GM23338 (cell line): ENCODE measurements at regions not wholly inside any gene's neighbourhood (a gene's known extent, or its start where the extent isn't known, plus 50 kb on each side); places are given as distances from the start of the nearest gene placed in this dataset.

Source experiments
- ATAC-seq: fragments of 200-7000 bp; cut with Tn5 transposase; 3 replicates; pipeline ENCODE4 v1.9.1; 2020
- DNase-seq: peaks from one replicate; pipeline ENCODE4 v3.0.0-alpha.2; 2015; ENCODE audit warnings: low spot score
- H2AFZ ChIP-seq: fragments of 200-600 bp; sonication (generic); 2 replicates; pipeline ENCODE4 v1.8.0; 2016; ENCODE audit warnings: antibody characterized with exemption, mild to moderate bottlenecking, moderate library complexity
- H3F3A ChIP-seq: fragments of 200-600 bp; sonication (generic); replicated peaks from 2 replicates; pipeline ENCODE4 v1.8.0; 2017; ENCODE audit warnings: antibody characterized with exemption, mixed run types, low read depth
- H3K27ac ChIP-seq: fragments of 200-600 bp; sonication (generic); 2 replicates; pipeline ENCODE4 v1.6.1; 2016; ENCODE audit warnings: low read depth
- H3K27me3 ChIP-seq: fragments of 200-600 bp; sonication (generic); 2 replicates; pipeline ENCODE4 v1.8.0; 2016; ENCODE audit warnings: mild to moderate bottlenecking, mixed run types, moderate library complexity; ENCODE audit not compliant: insufficient read depth
- H3K36me3 ChIP-seq: fragments of 200-600 bp; sonication (generic); 2 replicates; pipeline ENCODE4 v1.8.0; 2016; ENCODE audit warnings: mild to moderate bottlenecking; ENCODE audit not compliant: insufficient read depth
- H3K4me1 ChIP-seq: fragments of 200-600 bp; sonication (generic); 2 replicates; pipeline ENCODE4 v1.8.0; 2016; ENCODE audit warnings: mild to moderate bottlenecking, moderate library complexity; ENCODE audit not compliant: insufficient read depth
- H3K4me2 ChIP-seq: fragments of 200-600 bp; sonication (generic); 2 replicates; pipeline ENCODE4 v1.7.1; 2017; ENCODE audit warnings: mixed run types
- H3K4me3 ChIP-seq: fragments of 200-600 bp; sonication (generic); 2 replicates; pipeline ENCODE4 v1.6.1; 2016; ENCODE audit warnings: mixed run types
- H3K79me2 ChIP-seq: fragments of 200-600 bp; sonication (generic); replicated peaks from 2 replicates; pipeline ENCODE4 v1.8.0; 2017; ENCODE audit warnings: mild to moderate bottlenecking; ENCODE audit not compliant: insufficient read depth
- H3K9me2 ChIP-seq: fragments of 200-600 bp; sonication (generic); 2 replicates; pipeline ENCODE4 v1.8.0; 2017; ENCODE audit not compliant: insufficient read depth
- H4K20me1 ChIP-seq: fragments of 200-600 bp; sonication (generic); replicated peaks from 2 replicates; pipeline ENCODE4 v1.8.0; 2017; ENCODE audit warnings: mild to moderate bottlenecking; ENCODE audit not compliant: insufficient read depth
- H3K27ac Mint-ChIP-seq: 2 replicates; pipeline ENCODE4 v1.8.0; 2020; ENCODE audit warnings: inconsistent platforms, mild to moderate bottlenecking, moderate library complexity, mixed read lengths
- H3K27me3 Mint-ChIP-seq: 3 replicates; pipeline ENCODE4 v1.8.0; 2022; ENCODE audit warnings: low read depth, mild to moderate bottlenecking, moderate library complexity, mixed read lengths, inconsistent platforms; ENCODE audit not compliant: insufficient read depth, poor library complexity
- H3K36me3 Mint-ChIP-seq: 3 replicates; pipeline ENCODE4 v1.8.0; 2021; ENCODE audit warnings: low read depth, mild to moderate bottlenecking, inconsistent platforms, moderate library complexity, mixed read lengths
- H3K4me1 Mint-ChIP-seq: 3 replicates; pipeline ENCODE4 v1.8.0; 2020; ENCODE audit warnings: mild to moderate bottlenecking, inconsistent platforms, mixed read lengths
- H3K4me3 Mint-ChIP-seq: 3 replicates; pipeline ENCODE4 v1.8.0; 2021; ENCODE audit warnings: moderate library complexity, mild to moderate bottlenecking, inconsistent platforms, mixed read lengths
- H3K9me3 Mint-ChIP-seq: 3 replicates; pipeline ENCODE4 v1.8.0; 2020; ENCODE audit warnings: moderate library complexity, mild to moderate bottlenecking, inconsistent platforms, mixed read lengths
- CTCF ChIP-seq, 2 experiments: fragments of 200-600 bp in 1 of 2; sonication (generic) in 1 of 2; conservative IDR thresholded peaks; 2 replicates each; pipeline versions ENCODE4 v1.5.1 to v1.6.1; 2016 to 2017; ENCODE audit warnings: antibody characterized with exemption in 2 of 2, low read depth in 2 of 2, mild to moderate bottlenecking in 2 of 2, moderate library complexity in 1 of 2
- ETS1 ChIP-seq: IDR thresholded peaks from 2 replicates; pipeline ENCODE4 v1.6.1; 2016; ENCODE audit warnings: antibody characterized with exemption
- EZH2 ChIP-seq: fragments of 200-600 bp; sonication (generic); IDR thresholded peaks from one replicate; pipeline ENCODE4 v1.8.0; 2017; ENCODE audit warnings: antibody characterized with exemption, mild to moderate bottlenecking, low read depth; ENCODE audit not compliant: unreplicated experiment
- EZH2phosphoT487 ChIP-seq: fragments of 200-600 bp; sonication (generic); IDR thresholded peaks from one replicate; pipeline ENCODE4 v1.8.1; 2018; ENCODE audit warnings: antibody characterized with exemption; ENCODE audit not compliant: unreplicated experiment
- JUNB ChIP-seq: IDR thresholded peaks from one replicate; pipeline ENCODE4 v1.6.1; 2016; ENCODE audit warnings: antibody characterized with exemption; ENCODE audit not compliant: unreplicated experiment
- REST ChIP-seq: IDR thresholded peaks from one replicate; pipeline ENCODE4 v1.6.1; 2018; ENCODE audit warnings: antibody characterized with exemption; ENCODE audit not compliant: unreplicated experiment
- ZNF114 ChIP-seq: fragments of 250-450 bp; sonication (Bioruptor Pico); IDR thresholded peaks from 2 replicates; pipeline ENCODE4 v1.5.0; 2020; ENCODE audit warnings: mild to moderate bottlenecking, moderate library complexity
- ZNF462 ChIP-seq: fragments of 250-450 bp; sonication (Bioruptor Pico); IDR thresholded peaks from 2 replicates; pipeline ENCODE4 v1.5.0; 2020; ENCODE audit warnings: mild to moderate bottlenecking, moderate library complexity

GRCh38 chr2:128425731-128426620 lies 107.3 kb upstream of the HS6ST1 start (continued):
- no peak for TF ChIP-seq ZNF462 (CRISPR knock-in tag)

- H3K27me3 Mint-ChIP-seq: peaks cover 6% of the 10 kb centered on the region
- DNase-seq: no peak
- TF ChIP-seq ZNF114: no peak
- no peak for TF ChIP-seq REST
- no peak for TF ChIP-seq CTCF (conservative IDR thresholded peaks at IDR 0.05; ENCODE audit: low read depth in 2 of 2)
- no peak for TF ChIP-seq EZH2
- no peak for TF ChIP-seq JUNB
- TF ChIP-seq ETS1: no peak
- no peak for TF ChIP-seq EZH2phosphoT487
Observed at GRCh38 chr2:128427413-128427755, 108.7 kb upstream of the HS6ST1 start.

More at GRCh38 chr2:128427413-128427755, 108.7 kb upstream of the HS6ST1 start:
- Mint-ChIP-seq H3K9me3 (peaks cover 23% of the 10 kb centered on the region), H3K4me3 (no peak overlapping the region), H3K36me3 (peaks cover 7% of the 10 kb centered on the region; the same call in 2 of the 3 replicates), H3K4me1 (peaks cover 11% of the 10 kb centered on the region), H3K27ac (no peak overlapping the region)
- Histone ChIP-seq H2AFZ (no peak overlapping the region; the same call in 1 of the 2 replicates), H3F3A (no peaks in the 10 kb centered on the region), H3K27ac (no peak overlapping the region), H3K4me2 (no peak overlapping the region), H3K4me3 (no peak overlapping the region), H3K79me2 (no peaks in the 10 kb centered on the region), H3K9me2 (no peaks in the 10 kb centered on the region), H4K20me1 (no peaks in the 10 kb centered on the region), H3K36me3 (no peaks in the 10 kb centered on the region), H3K4me1 (no peaks in the 10 kb centered on the region), H3K27me3 (no peaks in the 10 kb centered on the region)
- ATAC-seq: no peak; the same call in 1 of the 3 replicates
